Epithelial cell of proximal tubule (primary cell): ENCODE measurements at regions not wholly inside any gene's neighbourhood (a gene's known extent, or its start where the extent isn't known, plus 50 kb on each side); places are given as distances from the start of the nearest gene placed in this dataset.

Source experiments
- DNase-seq: peaks from one replicate; pipeline ENCODE4 v3.0.0-alpha.2; 2011; ENCODE audit warnings: low read depth
- H3K4me3 ChIP-seq: 2 replicates; pipeline ENCODE4 v1.5.1; 2011; ENCODE audit warnings: low read depth, mild to moderate bottlenecking, low read length
- TF ChIP-seq, protein P1 (sequence below): conservative IDR thresholded peaks from 2 replicates; pipeline ENCODE4 v1.5.1; 2012; ENCODE audit warnings: low read depth, mild to moderate bottlenecking, low read length

DNA sequence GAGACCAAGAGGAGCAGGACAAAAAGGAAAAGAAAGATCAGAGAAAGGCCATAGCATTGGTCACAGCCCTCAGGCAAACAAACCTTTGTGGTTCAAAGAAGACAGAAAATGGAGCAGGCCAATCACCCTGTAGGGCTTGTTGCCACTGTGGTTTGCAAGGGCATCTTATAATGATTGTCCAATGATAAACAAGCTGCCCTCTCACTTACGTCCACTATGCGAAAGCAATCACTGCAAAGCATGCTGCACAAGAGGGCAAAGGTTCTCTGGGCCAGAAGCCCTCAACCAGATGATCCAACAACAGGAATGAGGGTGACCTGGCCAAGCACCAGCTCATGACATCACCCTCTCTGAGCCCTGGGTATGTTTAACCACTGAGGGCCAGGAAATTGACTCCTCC is 360.9 kb upstream of the HSFY2 start:
- H3K4me3 ChIP-seq, result no peak overlapping the region
- DNase-seq, result peak; percentile 51

GRCh38 chrY:19130569-19131358 is 357.2 kb upstream of the HSFY2 start:
- TF ChIP-seq, protein P1, sequence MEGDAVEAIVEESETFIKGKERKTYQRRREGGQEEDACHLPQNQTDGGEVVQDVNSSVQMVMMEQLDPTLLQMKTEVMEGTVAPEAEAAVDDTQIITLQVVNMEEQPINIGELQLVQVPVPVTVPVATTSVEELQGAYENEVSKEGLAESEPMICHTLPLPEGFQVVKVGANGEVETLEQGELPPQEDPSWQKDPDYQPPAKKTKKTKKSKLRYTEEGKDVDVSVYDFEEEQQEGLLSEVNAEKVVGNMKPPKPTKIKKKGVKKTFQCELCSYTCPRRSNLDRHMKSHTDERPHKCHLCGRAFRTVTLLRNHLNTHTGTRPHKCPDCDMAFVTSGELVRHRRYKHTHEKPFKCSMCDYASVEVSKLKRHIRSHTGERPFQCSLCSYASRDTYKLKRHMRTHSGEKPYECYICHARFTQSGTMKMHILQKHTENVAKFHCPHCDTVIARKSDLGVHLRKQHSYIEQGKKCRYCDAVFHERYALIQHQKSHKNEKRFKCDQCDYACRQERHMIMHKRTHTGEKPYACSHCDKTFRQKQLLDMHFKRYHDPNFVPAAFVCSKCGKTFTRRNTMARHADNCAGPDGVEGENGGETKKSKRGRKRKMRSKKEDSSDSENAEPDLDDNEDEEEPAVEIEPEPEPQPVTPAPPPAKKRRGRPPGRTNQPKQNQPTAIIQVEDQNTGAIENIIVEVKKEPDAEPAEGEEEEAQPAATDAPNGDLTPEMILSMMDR, result no peak
- DNase-seq, result no peak
- H3K4me3 ChIP-seq, result no peak overlapping the region

More for the DNA sequence above, 360.9 kb upstream of the HSFY2 start:
- TF ChIP-seq, protein P1, result no peak

GRCh38 chrY:19126889-19127288 is 353.4 kb upstream of the HSFY2 start:
- no peak overlapping the region for H3K4me3 ChIP-seq
- TF ChIP-seq, protein P1, result no peak
- no peak for DNase-seq

DNA sequence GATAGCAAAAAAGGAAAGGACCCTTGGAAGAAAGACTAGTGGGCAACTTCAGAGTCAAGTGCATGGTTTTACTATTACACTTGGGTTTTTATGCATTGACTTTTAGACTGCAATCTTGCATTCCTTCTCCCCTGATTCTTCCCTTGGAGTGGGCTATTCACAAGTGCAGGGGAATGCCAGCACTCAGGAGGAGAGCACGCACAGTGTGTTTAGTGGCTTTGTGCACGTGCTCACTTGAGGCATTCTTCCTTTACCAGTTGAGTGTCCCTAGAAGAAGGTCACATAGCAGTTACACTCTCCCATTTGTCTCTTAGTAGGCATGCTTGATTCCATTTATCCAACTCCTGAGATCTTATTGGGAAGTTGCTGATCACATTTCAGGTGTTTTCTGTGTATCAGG is 351.1 kb upstream of the HSFY2 start:
- no peak for DNase-seq
- TF ChIP-seq, protein P1, result no peak
- H3K4me3 ChIP-seq, result no peak overlapping the region

DNA sequence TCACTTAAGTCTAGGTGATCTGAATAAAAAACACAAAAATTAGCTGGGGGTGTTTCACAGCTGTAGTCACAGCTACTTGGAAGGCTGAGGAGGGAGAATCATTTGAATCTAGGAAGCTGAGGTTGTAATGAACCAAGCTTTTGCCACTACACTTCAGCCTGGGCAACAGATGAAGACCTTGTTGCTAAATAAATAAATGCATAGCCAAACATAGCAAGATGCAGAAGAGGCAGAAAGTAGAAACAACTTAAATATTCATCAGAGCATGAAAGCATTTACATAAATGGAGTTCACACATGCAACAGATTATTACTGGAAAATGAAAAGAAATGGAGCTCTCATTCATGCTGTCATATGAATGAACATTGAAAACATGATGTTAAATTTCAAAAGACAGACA is 348.9 kb upstream of the HSFY2 start:
- H3K4me3 ChIP-seq, result no peak overlapping the region
- no peak for DNase-seq
- TF ChIP-seq, protein P1, result no peak

GRCh38 chrY:19098349-19098748 is 324.8 kb upstream of the HSFY2 start:
- TF ChIP-seq, protein P1, result no peak

DNA sequence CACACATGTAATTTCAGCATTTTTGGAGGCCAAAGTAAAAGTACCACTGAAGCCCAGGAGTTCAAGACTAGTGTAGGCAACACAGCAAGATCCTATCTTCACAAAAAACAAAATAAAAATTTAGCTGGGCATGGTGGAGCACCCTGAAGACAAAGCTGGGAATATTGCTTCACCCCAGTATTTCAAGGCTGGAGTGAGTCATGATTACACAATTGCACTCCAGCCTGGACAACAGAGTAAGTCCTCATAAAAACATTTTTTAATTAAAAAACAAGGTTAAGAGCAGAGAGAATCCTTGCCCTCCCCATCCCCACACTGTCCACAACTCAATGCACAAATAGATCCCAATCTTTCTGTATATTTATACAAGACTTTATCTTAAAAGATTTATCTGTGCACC is 321.9 kb upstream of the HSFY2 start:
- no peak overlapping the region for H3K4me3 ChIP-seq
- TF ChIP-seq, protein P1, result no peak
- no peak for DNase-seq

More at GRCh38 chrY:19098349-19098748, 324.8 kb upstream of the HSFY2 start:
- H3K4me3 ChIP-seq, result no peak overlapping the region
- DNase-seq, result no peak
